Activated CD8-positive, alpha-beta T cell treated with anti-CD3 and anti-CD28 coated beads, Interleukin-2, amount 10 ng/mL, durations not matched to agents 7 days and 5 days (primary cell): ENCODE measurements at regions not wholly inside any gene's neighbourhood (a gene's known extent, or its start where the extent isn't known, plus 50 kb on each side); places are given as distances from the start of the nearest gene placed in this dataset.

Experiments
- ATAC-seq: fragments of 150-1000 bp; cut with Tn5 transposase; one replicate; pipeline ENCODE4 v1.10.0; 2021; ENCODE audit warnings: moderate library complexity
- CTCF ChIA-PET: fragments of 350-600 bp; sonication (Branson Sonifier 250); formaldehyde crosslinking; loops from one replicate; lab custom pipeline; 2021; ENCODE audit warnings: antibody characterized with exemption; lab: Charles Lee
- POLR2A ChIA-PET: fragments of 350-600 bp; sonication (Branson Sonifier 250); formaldehyde crosslinking; loops from one replicate; lab custom pipeline; 2021; ENCODE audit warnings: antibody characterized with exemption; lab: Charles Lee
- DNase-seq: peaks from one replicate; pipeline ENCODE4 v3.0.0-alpha.2; 2020
- H3K27ac Mint-ChIP-seq: one replicate; pipeline ENCODE4 v1.8.0; 2021; ENCODE audit warnings: mild to moderate bottlenecking, mixed read lengths
- H3K27me3 Mint-ChIP-seq: one replicate; pipeline ENCODE4 v1.8.0; 2021; ENCODE audit warnings: low read depth, mixed read lengths
- H3K36me3 Mint-ChIP-seq: one replicate; pipeline ENCODE4 v1.8.0; 2021; ENCODE audit warnings: low read depth, mixed read lengths
- H3K4me1 Mint-ChIP-seq: one replicate; pipeline ENCODE4 v1.8.0; 2021; ENCODE audit warnings: low read depth, mixed read lengths
- H3K4me3 Mint-ChIP-seq: one replicate; pipeline ENCODE4 v1.8.0; 2021; ENCODE audit warnings: mild to moderate bottlenecking, mixed read lengths
- H3K9me3 Mint-ChIP-seq: one replicate; pipeline ENCODE4 v1.8.0; 2022; ENCODE audit warnings: mixed read lengths; ENCODE audit not compliant: insufficient read depth

DNA sequence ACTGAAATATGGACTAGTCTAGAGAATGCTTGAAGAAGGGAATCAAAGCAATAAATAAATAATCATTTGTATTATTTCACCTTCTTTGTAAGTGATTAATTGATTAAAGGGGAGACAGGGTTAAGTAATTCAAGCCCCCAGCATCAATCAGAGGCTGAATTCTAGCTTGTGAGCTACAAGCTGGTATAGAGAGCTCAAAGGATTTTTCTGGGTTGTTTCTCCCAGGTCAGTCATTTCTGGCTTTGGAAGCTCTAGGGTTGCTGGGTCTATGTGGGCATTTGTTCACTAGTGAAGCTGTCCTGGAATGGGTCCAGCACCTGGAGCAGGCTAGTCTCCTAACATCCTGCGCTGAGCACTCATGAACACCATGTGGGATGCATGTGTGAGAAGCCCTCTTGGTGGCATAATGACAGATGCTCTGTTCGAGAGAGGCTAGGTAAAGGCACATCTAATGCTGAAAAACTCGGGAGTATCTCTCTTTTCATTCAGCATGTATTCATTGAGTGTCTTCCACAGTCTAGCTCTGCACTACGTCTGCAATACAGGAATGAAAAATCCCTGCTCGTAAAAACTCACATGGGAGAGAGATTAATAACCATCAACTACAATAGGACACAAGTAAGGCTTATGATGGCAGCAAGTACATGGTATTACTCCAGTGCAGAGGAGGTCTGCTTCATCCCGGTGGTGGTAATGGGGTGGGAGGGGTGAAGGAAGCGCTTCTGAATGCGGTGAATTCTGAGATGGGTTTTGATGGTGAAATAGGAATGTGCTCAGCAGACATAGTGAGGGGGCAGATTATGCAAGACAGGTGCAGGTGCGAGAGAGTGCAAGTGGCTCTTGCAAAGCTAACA, 68.0 kb upstream of the NRP1 start:
- CTCF ChIA-PET, result no interaction called here
- Mint-ChIP-seq H3K27me3 (no peaks in the 10 kb centered on the region), H3K4me3 (no peak overlapping the region), H3K9me3 (no peaks in the 10 kb centered on the region), H3K4me1 (no peaks in the 10 kb centered on the region), H3K36me3 (no peaks in the 10 kb centered on the region), H3K27ac (no peak overlapping the region)
- POLR2A ChIA-PET, result no interaction called here
- ATAC-seq, result no peak
- no peak for DNase-seq

DNA sequence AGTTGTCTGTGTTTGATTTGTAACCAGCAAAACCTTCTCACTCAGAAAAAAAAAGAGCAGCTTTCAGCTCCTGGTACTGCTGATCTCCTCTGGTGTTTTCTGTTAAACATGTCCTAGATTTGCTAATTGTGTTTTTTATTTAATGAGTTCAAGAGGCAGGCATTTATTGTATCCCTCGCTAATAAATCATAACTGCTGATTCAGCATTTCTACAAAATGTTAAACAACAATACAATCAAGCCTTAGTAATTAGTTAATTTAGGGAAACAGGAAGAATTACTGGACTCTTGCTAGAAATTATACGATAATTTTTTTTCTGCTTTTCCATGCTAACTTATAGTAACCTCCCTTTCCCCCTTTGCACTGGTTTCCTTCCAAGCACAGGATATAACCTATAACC, 66.8 kb upstream of the NRP1 start:
- POLR2A ChIA-PET, result no interaction called here
- Mint-ChIP-seq H3K36me3 (no peaks in the 10 kb centered on the region), H3K4me1 (no peaks in the 10 kb centered on the region), H3K27me3 (no peaks in the 10 kb centered on the region), H3K4me3 (no peak overlapping the region), H3K27ac (no peak overlapping the region), H3K9me3 (no peaks in the 10 kb centered on the region)
- ATAC-seq (no peak), DNase-seq (no peak)
- CTCF ChIA-PET, result no interaction called here

DNA sequence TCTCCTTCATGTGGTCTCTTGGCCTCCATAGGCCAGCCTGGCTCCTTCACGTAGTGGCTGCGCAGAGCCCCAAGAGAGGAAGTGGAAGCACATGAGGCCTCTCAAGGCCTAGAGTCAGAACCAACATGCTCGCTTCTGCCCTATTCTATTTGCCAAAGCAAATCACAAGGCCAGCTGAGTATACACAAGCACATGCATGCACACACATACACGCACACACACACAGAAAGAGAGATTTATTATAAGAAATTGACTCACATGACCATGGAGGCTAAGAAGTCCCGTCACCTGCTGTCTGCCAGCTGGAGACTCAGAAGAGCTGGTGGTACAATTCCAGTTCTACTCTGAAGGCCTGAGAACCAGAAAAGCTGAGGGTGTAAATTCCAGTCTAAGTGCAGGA, 64.3 kb upstream of the NRP1 start:
- POLR2A ChIA-PET, result no interaction called here
- Mint-ChIP-seq H3K4me3 (no peak overlapping the region), H3K4me1 (no peaks in the 10 kb centered on the region), H3K36me3 (no peaks in the 10 kb centered on the region), H3K27ac (no peak overlapping the region), H3K27me3 (no peaks in the 10 kb centered on the region), H3K9me3 (no peaks in the 10 kb centered on the region)
- ATAC-seq, result no peak
- CTCF ChIA-PET, result no interaction called here
- DNase-seq, result no peak

DNA sequence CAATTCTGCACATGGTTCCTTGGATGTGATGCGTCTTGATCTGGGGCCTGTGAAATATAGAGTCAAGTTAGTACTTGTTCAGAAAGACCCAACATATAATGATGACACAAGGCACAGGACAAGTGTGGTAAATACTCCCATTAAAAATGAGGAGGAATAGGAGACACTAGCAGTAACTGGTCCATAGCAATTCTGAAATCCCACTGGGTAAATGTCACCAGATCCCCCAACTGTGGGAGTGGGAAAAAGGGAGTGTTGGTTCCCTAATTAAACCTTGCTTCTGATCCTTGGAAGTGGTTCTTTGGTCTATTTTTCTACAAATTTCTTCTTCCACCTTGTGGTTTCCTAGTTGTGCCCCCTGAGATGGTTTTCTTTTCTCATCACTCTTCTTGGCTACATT, 62.5 kb upstream of the NRP1 start:
- H3K4me3 Mint-ChIP-seq, result no peak overlapping the region
- no peak for ATAC-seq
- no peaks in the 10 kb centered on the region for H3K27me3 Mint-ChIP-seq
- no peak for DNase-seq
- H3K9me3 Mint-ChIP-seq, result no peaks in the 10 kb centered on the region
- no peak overlapping the region for H3K27ac Mint-ChIP-seq
- H3K36me3 Mint-ChIP-seq, result no peaks in the 10 kb centered on the region
- no peaks in the 10 kb centered on the region for H3K4me1 Mint-ChIP-seq
- ChIA-PET CTCF (interaction anchor here (1.3 kb wide), 1 partner anchor 66 kb away, joined by 4 read pairs; no protein-coding TSS in a partner anchor), POLR2A (no interaction called here)

GRCh38 chr10:33396279-33396678, 61.8 kb upstream of the NRP1 start:
- Mint-ChIP-seq H3K27ac (no peak overlapping the region), H3K36me3 (no peaks in the 10 kb centered on the region), H3K4me3 (no peak overlapping the region), H3K9me3 (no peaks in the 10 kb centered on the region), H3K27me3 (no peaks in the 10 kb centered on the region), H3K4me1 (no peaks in the 10 kb centered on the region)
- ATAC-seq (no peak), DNase-seq (no peak)
- CTCF ChIA-PET, result interaction anchor here (1.3 kb wide), 1 partner anchor 65 kb away, joined by 4 read pairs; no protein-coding TSS in a partner anchor
- POLR2A ChIA-PET, result no interaction called here

DNA sequence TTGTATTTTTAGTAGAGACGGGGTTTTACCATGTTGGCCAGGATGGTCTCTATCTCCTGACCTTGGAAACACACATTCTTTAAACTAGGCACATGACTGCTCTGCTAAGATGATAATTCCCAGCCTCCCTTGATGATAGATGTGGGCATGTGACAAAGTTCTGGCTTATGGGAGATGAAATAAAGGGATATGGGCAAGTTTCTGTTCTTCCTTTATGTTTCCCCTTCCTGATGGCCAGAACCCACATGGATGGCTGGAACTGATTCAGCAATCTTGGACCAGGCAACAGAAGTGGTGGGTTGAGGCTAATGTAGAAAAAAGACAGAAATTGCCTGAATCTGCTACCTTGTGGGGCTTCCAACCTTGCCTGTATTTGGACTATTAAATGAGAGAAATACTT, 60.7 kb upstream of the NRP1 start:
- ChIA-PET POLR2A (no interaction called here), CTCF (no interaction called here)
- no peaks in the 10 kb centered on the region for H3K4me1 Mint-ChIP-seq
- DNase-seq (no peak), ATAC-seq (no peak)
- H3K27me3 Mint-ChIP-seq, result no peaks in the 10 kb centered on the region
- H3K36me3 Mint-ChIP-seq, result no peaks in the 10 kb centered on the region
- H3K4me3 Mint-ChIP-seq, result no peak overlapping the region
- no peak overlapping the region for H3K27ac Mint-ChIP-seq
- H3K9me3 Mint-ChIP-seq, result no peaks in the 10 kb centered on the region

DNA sequence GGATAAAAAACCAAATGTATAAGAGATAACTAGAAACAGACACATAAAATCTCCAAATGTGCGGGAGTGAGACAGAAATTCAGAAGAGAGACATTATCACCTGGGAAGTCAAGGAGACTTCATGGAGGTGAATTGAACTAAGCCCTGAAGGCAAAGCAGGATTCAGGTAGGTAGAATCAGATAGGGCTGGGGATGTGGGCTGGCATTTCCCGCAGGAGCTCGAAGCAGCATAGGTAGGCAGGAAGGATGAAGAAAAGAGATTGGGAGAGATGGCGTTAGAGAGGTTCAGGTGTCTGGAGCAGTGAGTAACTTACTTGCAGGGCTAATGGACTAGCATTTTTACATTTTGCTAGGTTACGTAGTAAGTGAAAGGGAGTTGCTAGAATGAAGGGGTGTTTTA, 58.2 kb upstream of the NRP1 start:
- H3K9me3 Mint-ChIP-seq, result no peaks in the 10 kb centered on the region
- H3K27ac Mint-ChIP-seq, result no peak overlapping the region
- no peaks in the 10 kb centered on the region for H3K36me3 Mint-ChIP-seq
- ChIA-PET CTCF (interaction anchor here (0.6 kb wide), 1 partner anchor 552 kb away, joined by 3 read pairs; no protein-coding TSS in a partner anchor), POLR2A (no interaction called here)
- no peak for ATAC-seq
- DNase-seq, result no peak
- no peaks in the 10 kb centered on the region for H3K27me3 Mint-ChIP-seq
- H3K4me1 Mint-ChIP-seq, result no peaks in the 10 kb centered on the region
- no peak overlapping the region for H3K4me3 Mint-ChIP-seq

GRCh38 chr10:33391611-33392465, 57.4 kb upstream of the NRP1 start:
- Mint-ChIP-seq H3K4me1 (no peaks in the 10 kb centered on the region), H3K36me3 (no peaks in the 10 kb centered on the region), H3K4me3 (no peak overlapping the region), H3K27ac (no peak overlapping the region), H3K9me3 (no peaks in the 10 kb centered on the region), H3K27me3 (no peaks in the 10 kb centered on the region)
- no peak for DNase-seq
- ATAC-seq, result no peak
- POLR2A ChIA-PET, result no interaction called here
- CTCF ChIA-PET, result interaction anchor here (0.6 kb wide), 1 partner anchor 552 kb away, joined by 3 read pairs; no protein-coding TSS in a partner anchor

GRCh38 chr10:33390046-33390445, 55.6 kb upstream of the NRP1 start:
- no peak for DNase-seq
- POLR2A ChIA-PET, result no interaction called here
- Mint-ChIP-seq H3K4me1 (no peaks in the 10 kb centered on the region), H3K36me3 (no peaks in the 10 kb centered on the region), H3K27ac (no peak overlapping the region), H3K27me3 (peaks cover 2% of the 10 kb centered on the region), H3K9me3 (no peaks in the 10 kb centered on the region), H3K4me3 (no peak overlapping the region)
- CTCF ChIA-PET, result no interaction called here
- no peak for ATAC-seq

DNA sequence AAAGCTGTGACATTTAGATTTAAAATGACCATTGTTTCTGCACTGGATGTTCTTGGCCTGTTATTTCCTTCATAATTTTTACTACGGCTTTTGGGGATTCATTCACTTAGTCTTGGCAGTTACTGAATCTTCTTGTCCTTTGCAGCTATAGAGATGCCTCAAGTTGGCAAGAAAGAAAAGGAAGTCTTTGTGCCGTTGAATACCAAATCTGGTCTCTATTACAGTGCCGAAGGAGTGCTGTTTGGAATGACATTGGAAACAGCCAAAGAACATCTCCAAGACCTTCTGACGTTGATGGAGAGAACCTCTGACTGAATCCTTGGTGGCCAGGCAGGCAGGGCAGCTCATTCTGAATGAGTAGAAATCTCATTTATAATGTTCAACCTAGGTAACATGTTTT, 54.3 kb upstream of the NRP1 start:
- H3K27me3 Mint-ChIP-seq, result peaks cover 2% of the 10 kb centered on the region
- CTCF ChIA-PET, result no interaction called here
- no peaks in the 10 kb centered on the region for H3K36me3 Mint-ChIP-seq
- no peaks in the 10 kb centered on the region for H3K4me1 Mint-ChIP-seq
- H3K27ac Mint-ChIP-seq, result no peak overlapping the region
- ATAC-seq, result no peak
- H3K4me3 Mint-ChIP-seq, result no peak overlapping the region
- POLR2A ChIA-PET, result no interaction called here
- H3K9me3 Mint-ChIP-seq, result no peaks in the 10 kb centered on the region
- DNase-seq, result no peak

DNA sequence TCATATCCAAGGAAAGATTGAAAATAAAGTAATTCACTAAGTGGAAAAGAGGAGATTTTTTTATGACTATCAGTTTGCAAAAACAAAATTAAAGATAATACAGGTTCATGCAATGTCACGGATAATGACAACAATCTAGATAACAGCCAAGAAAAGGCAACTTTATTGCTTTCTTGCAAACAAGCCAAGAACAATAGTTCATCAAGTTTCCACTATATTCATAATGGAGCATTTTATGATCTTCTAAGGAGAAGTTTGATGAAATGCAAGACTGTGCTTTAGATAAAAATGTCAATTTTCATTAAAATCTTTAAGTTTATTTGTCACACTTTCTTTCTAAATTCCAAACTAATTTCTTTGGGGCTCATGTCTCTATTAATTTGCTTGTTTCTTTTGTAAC, 53.9 kb upstream of the NRP1 start:
- H3K4me1 Mint-ChIP-seq, result no peaks in the 10 kb centered on the region
- POLR2A ChIA-PET, result no interaction called here
- CTCF ChIA-PET, result no interaction called here
- DNase-seq, result no peak
- H3K4me3 Mint-ChIP-seq, result no peak overlapping the region
- no peak overlapping the region for H3K27ac Mint-ChIP-seq
- ATAC-seq, result no peak
- no peaks in the 10 kb centered on the region for H3K36me3 Mint-ChIP-seq
- H3K27me3 Mint-ChIP-seq, result peaks cover 2% of the 10 kb centered on the region
- no peaks in the 10 kb centered on the region for H3K9me3 Mint-ChIP-seq

- H3K27ac Mint-ChIP-seq, result no peak overlapping the region
- POLR2A ChIA-PET, result no interaction called here
- DNase-seq (no peak), ATAC-seq (no peak)
- H3K36me3 Mint-ChIP-seq, result no peaks in the 10 kb centered on the region
- CTCF ChIA-PET, result no interaction called here
- H3K4me1 Mint-ChIP-seq, result no peaks in the 10 kb centered on the region
- no peak overlapping the region for H3K4me3 Mint-ChIP-seq
- H3K27me3 Mint-ChIP-seq, result peaks cover 4% of the 10 kb centered on the region
- no peaks in the 10 kb centered on the region for H3K9me3 Mint-ChIP-seq
Observed at GRCh38 chr10:33387720-33388119, 53.3 kb upstream of the NRP1 start.
